T-helper 2 cell treated with Interferon-gamma antibody and Interleukin-4, amounts not matched to agents 5 μg/mL and 100 μg/mL, for 36 hours (primary cell): ENCODE measurements at regions not wholly inside any gene's neighbourhood (a gene's known extent, or its start where the extent isn't known, plus 50 kb on each side); places are given as distances from the start of the nearest gene placed in this dataset.
"Not testable (repeated sequence)": the region's sequence is repeated elsewhere in the genome, so short reads cannot be mapped to it uniquely, and the experiment has no call there.

Experiments
- DNase-seq: peaks from one replicate; pipeline ENCODE4 v3.0.0; 2021; ENCODE audit warnings: low spot score
- H3K27ac Mint-ChIP-seq: one replicate; pipeline ENCODE4 v1.8.0; 2021; ENCODE audit warnings: mild to moderate bottlenecking, mixed read lengths
- H3K27me3 Mint-ChIP-seq: one replicate; pipeline ENCODE4 v1.8.0; 2021; ENCODE audit warnings: low read depth, mixed read lengths
- H3K36me3 Mint-ChIP-seq: one replicate; pipeline ENCODE4 v1.8.0; 2021; ENCODE audit warnings: low read depth, mixed read lengths
- H3K4me1 Mint-ChIP-seq: one replicate; pipeline ENCODE4 v1.8.0; 2021; ENCODE audit warnings: low read depth, mixed read lengths
- H3K4me3 Mint-ChIP-seq: one replicate; pipeline ENCODE4 v1.8.0; 2022; ENCODE audit warnings: mild to moderate bottlenecking, moderate library complexity, mixed read lengths
- H3K9me3 Mint-ChIP-seq: one replicate; pipeline ENCODE4 v1.8.0; 2021; ENCODE audit warnings: mixed read lengths

- Mint-ChIP-seq H3K4me1 (no peaks in the 10 kb centered on the region), H3K27me3 (peaks cover 6% of the 10 kb centered on the region), H3K27ac (no peak overlapping the region), H3K4me3 (no peak overlapping the region), H3K36me3 (no peaks in the 10 kb centered on the region), H3K9me3 (no peaks in the 10 kb centered on the region)
- DNase-seq: no peak
Observed at GRCh38 chr2:234565842-234566619, 69.2 kb upstream of the ARL4C start.

GRCh38 chr2:234565201-234565600 lies 68.3 kb upstream of the ARL4C start:
- no peaks in the 10 kb centered on the region for H3K36me3 Mint-ChIP-seq
- no peaks in the 10 kb centered on the region for H3K4me1 Mint-ChIP-seq
- H3K27me3 Mint-ChIP-seq: peaks cover 3% of the 10 kb centered on the region
- DNase-seq: no peak
- H3K27ac Mint-ChIP-seq: no peak overlapping the region
- H3K9me3 Mint-ChIP-seq: no peaks in the 10 kb centered on the region
- no peak overlapping the region for H3K4me3 Mint-ChIP-seq

GRCh38 chr2:234564699-234565098 lies 67.8 kb upstream of the ARL4C start:
- Mint-ChIP-seq H3K4me3 (no peak overlapping the region), H3K9me3 (no peaks in the 10 kb centered on the region), H3K27ac (no peak overlapping the region), H3K36me3 (no peaks in the 10 kb centered on the region), H3K27me3 (peaks cover 3% of the 10 kb centered on the region), H3K4me1 (no peaks in the 10 kb centered on the region)
- DNase-seq: no peak

GRCh38 chr2:234559609-234560008 lies 62.7 kb upstream of the ARL4C start:
- H3K27ac Mint-ChIP-seq: no peak overlapping the region
- H3K27me3 Mint-ChIP-seq: no peaks in the 10 kb centered on the region
- H3K36me3 Mint-ChIP-seq: no peaks in the 10 kb centered on the region
- H3K4me1 Mint-ChIP-seq: no peaks in the 10 kb centered on the region
- no peak overlapping the region for H3K4me3 Mint-ChIP-seq
- peaks cover 3% of the 10 kb centered on the region for H3K9me3 Mint-ChIP-seq
- DNase-seq: no peak

- Mint-ChIP-seq H3K27me3 (no peaks in the 10 kb centered on the region), H3K4me3 (no peak overlapping the region), H3K4me1 (no peaks in the 10 kb centered on the region), H3K36me3 (no peaks in the 10 kb centered on the region), H3K27ac (no peak overlapping the region), H3K9me3 (peaks cover 3% of the 10 kb centered on the region)
- no peak for DNase-seq
Observed at GRCh38 chr2:234558642-234559041, 61.8 kb upstream of the ARL4C start.

- Mint-ChIP-seq H3K4me3 (no peak overlapping the region), H3K27ac (no peak overlapping the region), H3K9me3 (peaks cover 3% of the 10 kb centered on the region), H3K27me3 (no peaks in the 10 kb centered on the region), H3K4me1 (no peaks in the 10 kb centered on the region), H3K36me3 (no peaks in the 10 kb centered on the region)
- no peak for DNase-seq
Observed at GRCh38 chr2:234556848-234557573, 60.1 kb upstream of the ARL4C start.

- Mint-ChIP-seq H3K27ac (no peak overlapping the region), H3K36me3 (no peaks in the 10 kb centered on the region), H3K4me3 (no peak overlapping the region), H3K27me3 (no peaks in the 10 kb centered on the region), H3K4me1 (no peaks in the 10 kb centered on the region), H3K9me3 (peaks cover 3% of the 10 kb centered on the region)
- no peak for DNase-seq
Observed at GRCh38 chr2:234555616-234556249, 58.9 kb upstream of the ARL4C start.

- no peak overlapping the region for H3K27ac Mint-ChIP-seq
- peaks cover 3% of the 10 kb centered on the region for H3K9me3 Mint-ChIP-seq
- H3K4me1 Mint-ChIP-seq: peaks cover 2% of the 10 kb centered on the region
- no peak for DNase-seq
- no peaks in the 10 kb centered on the region for H3K36me3 Mint-ChIP-seq
- H3K4me3 Mint-ChIP-seq: no peak overlapping the region
- H3K27me3 Mint-ChIP-seq: peaks cover 2% of the 10 kb centered on the region
Observed at GRCh38 chr2:234555161-234555560, 58.3 kb upstream of the ARL4C start.

- not testable (repeated sequence) for H3K4me1 Mint-ChIP-seq, H3K27ac Mint-ChIP-seq, H3K9me3 Mint-ChIP-seq
Observed at GRCh38 chr2:234553223-234553622, 56.3 kb upstream of the ARL4C start.

GRCh38 chr2:234550511-234551107 lies 53.7 kb upstream of the ARL4C start:
- Mint-ChIP-seq H3K9me3 (peaks cover 3% of the 10 kb centered on the region), H3K4me3 (no peak overlapping the region), H3K27ac (no peak overlapping the region), H3K36me3 (no peaks in the 10 kb centered on the region), H3K27me3 (peaks cover 9% of the 10 kb centered on the region), H3K4me1 (peaks cover 2% of the 10 kb centered on the region)
- peak; percentile 40 for DNase-seq

More at GRCh38 chr2:234553223-234553622, 56.3 kb upstream of the ARL4C start:
- H3K36me3 Mint-ChIP-seq, H3K4me3 Mint-ChIP-seq, H3K27me3 Mint-ChIP-seq, DNase-seq: not testable (repeated sequence)

- Mint-ChIP-seq H3K9me3 (peaks cover 2% of the 10 kb centered on the region), H3K4me1 (peaks cover 6% of the 10 kb centered on the region), H3K36me3 (no peaks in the 10 kb centered on the region), H3K27ac (no peak overlapping the region), H3K4me3 (no peak overlapping the region), H3K27me3 (peaks cover 14% of the 10 kb centered on the region)
- no peak for DNase-seq
Observed at GRCh38 chr2:234550056-234550455, 53.2 kb upstream of the ARL4C start.

GRCh38 chr2:234548695-234549420 lies 52.0 kb upstream of the ARL4C start:
- no peak overlapping the region for H3K27ac Mint-ChIP-seq
- peaks cover 18% of the 10 kb centered on the region for H3K27me3 Mint-ChIP-seq
- DNase-seq: no peak
- no peak overlapping the region for H3K4me3 Mint-ChIP-seq
- no peaks in the 10 kb centered on the region for H3K9me3 Mint-ChIP-seq
- no peaks in the 10 kb centered on the region for H3K36me3 Mint-ChIP-seq
- peaks cover 11% of the 10 kb centered on the region for H3K4me1 Mint-ChIP-seq

- Mint-ChIP-seq H3K4me3 (no peak overlapping the region), H3K27me3 (peaks cover 20% of the 10 kb centered on the region), H3K27ac (no peak overlapping the region), H3K36me3 (no peaks in the 10 kb centered on the region), H3K4me1 (peaks cover 12% of the 10 kb centered on the region), H3K9me3 (no peaks in the 10 kb centered on the region)
- no peak for DNase-seq
Observed at GRCh38 chr2:234546770-234547169, 49.9 kb upstream of the ARL4C start.
